Choroid plexus epithelial cell (primary cell): ENCODE measurements at regions not wholly inside any gene's neighbourhood (a gene's known extent, or its start where the extent isn't known, plus 50 kb on each side); places are given as distances from the start of the nearest gene placed in this dataset.

Source experiments
- DNase-seq: peaks from one replicate; pipeline ENCODE4 v3.0.0-alpha.2; 2010; ENCODE audit warnings: low read depth
- H3K4me3 ChIP-seq: 2 replicates; pipeline ENCODE4 v1.5.1; 2011; ENCODE audit warnings: low read depth, mild to moderate bottlenecking, control low read depth, low read length, moderate library complexity
- TF ChIP-seq, protein P1 (sequence below): conservative IDR thresholded peaks from 2 replicates; pipeline ENCODE4 v1.5.1; 2011; ENCODE audit warnings: low read depth, mild to moderate bottlenecking, control low read depth, inconsistent platforms, low read length, moderate library complexity

DNA sequence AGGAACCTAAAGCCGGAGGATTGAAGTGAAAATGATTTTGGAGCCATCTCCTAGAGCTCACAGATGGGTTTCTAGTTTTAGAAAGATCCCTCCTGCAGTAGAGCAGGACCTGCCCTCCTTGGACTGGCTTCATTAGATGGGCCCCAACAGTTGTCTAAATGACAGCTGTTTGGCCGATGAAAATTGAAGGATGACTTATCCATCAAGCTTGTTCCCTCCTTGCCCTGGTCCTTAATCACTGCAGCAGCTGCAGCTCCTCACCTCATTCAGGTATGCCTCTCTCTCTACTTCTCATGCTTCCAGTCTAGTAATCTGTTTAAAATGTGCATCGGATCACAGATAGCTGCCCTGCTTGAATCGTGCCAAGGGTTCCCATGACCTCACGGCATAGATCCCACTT is 677.6 kb downstream of the BCL11A start:
- DNase-seq: no peak
- H3K4me3 ChIP-seq: no peak overlapping the region
- TF ChIP-seq, protein P1, sequence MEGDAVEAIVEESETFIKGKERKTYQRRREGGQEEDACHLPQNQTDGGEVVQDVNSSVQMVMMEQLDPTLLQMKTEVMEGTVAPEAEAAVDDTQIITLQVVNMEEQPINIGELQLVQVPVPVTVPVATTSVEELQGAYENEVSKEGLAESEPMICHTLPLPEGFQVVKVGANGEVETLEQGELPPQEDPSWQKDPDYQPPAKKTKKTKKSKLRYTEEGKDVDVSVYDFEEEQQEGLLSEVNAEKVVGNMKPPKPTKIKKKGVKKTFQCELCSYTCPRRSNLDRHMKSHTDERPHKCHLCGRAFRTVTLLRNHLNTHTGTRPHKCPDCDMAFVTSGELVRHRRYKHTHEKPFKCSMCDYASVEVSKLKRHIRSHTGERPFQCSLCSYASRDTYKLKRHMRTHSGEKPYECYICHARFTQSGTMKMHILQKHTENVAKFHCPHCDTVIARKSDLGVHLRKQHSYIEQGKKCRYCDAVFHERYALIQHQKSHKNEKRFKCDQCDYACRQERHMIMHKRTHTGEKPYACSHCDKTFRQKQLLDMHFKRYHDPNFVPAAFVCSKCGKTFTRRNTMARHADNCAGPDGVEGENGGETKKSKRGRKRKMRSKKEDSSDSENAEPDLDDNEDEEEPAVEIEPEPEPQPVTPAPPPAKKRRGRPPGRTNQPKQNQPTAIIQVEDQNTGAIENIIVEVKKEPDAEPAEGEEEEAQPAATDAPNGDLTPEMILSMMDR: no peak

DNA sequence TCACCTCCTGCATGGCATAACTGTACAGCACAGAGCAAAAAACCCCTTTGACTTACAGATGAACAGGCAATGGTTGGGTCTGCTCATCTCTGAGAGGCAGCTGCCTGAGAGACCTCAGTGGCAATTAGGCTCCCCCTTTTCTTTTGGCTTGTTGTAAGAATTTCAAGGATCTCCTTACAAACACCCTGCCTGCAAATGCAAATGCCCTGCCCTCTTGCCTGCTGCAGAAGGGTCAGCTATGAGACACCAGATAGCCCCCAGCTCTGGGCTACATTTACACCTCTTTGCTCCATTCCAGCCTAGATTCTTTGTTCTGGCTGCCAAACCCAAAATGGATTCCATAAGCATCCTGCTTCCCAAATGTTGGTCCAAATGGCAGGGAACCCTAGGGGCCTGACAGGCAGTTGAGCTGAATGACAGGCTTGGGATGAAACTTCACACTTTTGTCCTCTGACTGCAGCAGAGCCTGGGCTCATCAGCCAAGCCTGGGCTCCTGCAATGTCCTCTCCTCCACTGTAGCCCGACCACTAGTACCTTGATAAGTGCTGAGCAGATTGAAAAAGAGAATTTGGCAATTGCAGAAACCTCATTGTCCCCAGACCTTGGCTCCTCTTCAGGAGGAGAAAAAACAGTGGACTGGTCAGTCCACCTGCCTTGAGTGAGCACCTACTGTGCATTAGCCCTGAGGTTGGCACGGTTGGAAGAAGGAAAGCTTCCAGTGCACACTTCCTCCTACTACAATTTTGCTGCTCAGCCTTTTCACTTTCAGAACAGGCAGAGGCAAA is 678.3 kb downstream of the BCL11A start:
- TF ChIP-seq, protein P1: no peak
- DNase-seq: no peak
- no peak overlapping the region for H3K4me3 ChIP-seq

DNA sequence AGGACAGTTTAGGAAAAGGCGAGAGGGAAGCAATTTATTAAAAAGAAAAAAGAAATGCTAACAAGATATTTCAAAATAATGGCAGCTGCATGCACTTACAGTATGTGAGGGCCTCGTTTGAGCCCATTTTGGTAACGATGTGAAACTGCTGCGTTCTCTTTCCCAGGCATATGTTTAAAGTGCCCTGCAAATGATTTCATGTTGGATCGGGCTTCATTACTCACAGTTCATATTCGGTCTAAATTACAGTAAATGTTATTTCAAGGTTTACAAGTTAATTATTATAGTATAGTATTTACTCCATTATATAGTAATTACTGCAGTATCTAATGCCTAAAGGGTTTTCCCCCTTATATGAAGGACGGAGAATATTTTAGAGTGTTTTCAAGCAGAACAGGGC is 679.1 kb downstream of the BCL11A start:
- H3K4me3 ChIP-seq: no peak overlapping the region
- no peak for DNase-seq
- TF ChIP-seq, protein P1: no peak

DNA sequence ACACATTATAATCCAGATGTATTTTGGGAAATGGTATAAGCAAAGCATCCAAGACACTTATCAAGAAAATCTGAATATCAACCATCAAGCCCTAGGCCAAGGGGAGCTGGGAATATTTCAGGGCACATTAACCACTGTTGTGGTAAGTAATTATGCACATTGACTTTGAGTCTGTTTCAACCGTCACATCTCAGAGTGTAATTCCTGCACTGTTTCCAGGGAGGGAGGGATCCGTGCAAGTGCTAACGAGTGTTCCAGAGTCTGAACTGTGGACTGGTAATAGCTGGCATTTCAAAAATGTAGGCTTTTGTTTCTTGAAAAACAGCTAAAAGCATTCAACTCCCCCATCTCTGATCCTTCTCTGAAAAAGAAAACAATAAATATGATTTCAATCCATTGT is 681.6 kb downstream of the BCL11A start:
- TF ChIP-seq, protein P1: no peak
- no peak overlapping the region for H3K4me3 ChIP-seq
- no peak for DNase-seq

DNA sequence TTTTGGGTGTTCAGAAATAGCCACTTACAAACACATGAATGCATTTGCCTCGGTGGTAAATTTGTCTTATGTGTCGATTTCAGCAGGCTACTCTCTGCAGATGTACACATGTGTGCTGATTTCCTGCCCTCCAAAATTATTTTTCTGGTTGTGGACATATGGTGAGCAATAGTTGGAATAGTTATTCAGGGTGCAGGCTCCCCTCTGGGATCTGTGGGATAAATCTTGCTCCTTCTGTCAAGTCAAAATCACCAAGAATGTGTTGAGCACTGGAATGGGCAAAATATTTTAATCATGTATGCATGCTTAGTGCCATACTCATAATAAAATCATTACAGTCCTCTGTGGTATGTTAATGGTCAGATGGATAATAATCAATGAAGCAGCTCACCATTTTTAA is 684.5 kb downstream of the BCL11A start:
- no peak overlapping the region for H3K4me3 ChIP-seq
- no peak for DNase-seq
- TF ChIP-seq, protein P1: no peak

DNA sequence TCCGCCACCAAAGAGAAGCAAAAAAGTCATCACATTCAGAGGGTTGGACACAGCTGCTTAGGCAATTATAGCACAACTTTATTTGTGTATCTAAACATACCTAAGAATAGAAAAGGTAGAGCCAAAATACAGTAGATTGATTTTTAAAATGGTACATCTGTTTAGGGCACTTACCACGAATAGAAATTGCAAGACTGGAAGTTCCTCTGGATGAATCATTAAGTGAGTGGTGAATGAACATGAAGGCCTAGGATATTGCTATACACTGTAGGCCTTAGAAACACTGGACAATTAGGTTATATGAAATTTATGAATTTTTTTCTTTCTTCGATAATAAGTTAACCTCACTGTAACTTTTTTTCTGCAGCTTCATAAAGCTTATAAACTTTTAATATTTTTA is 687.0 kb downstream of the BCL11A start:
- TF ChIP-seq, protein P1: no peak
- no peak overlapping the region for H3K4me3 ChIP-seq
- no peak for DNase-seq

DNA sequence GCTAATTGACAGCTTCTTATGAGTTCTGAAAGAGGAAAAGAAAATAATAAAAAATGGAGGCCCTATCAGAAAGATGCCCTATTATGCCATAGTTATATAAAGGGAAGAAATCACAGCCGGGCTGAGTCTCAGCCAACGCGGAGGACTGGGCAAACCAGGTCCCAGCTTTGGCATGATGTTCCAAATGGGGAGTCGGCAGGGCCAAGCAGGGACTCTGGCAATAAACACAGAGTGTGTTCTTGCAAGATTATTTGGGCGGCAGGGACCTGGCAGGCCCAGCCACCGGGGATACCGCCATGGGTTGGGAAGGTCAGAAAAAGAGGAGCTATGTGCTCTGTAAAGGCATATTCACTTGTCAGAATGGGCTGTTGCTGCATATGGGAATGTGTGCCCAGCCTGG is 694.9 kb downstream of the BCL11A start:
- TF ChIP-seq, protein P1: no peak
- DNase-seq: no peak
- H3K4me3 ChIP-seq: no peak overlapping the region
